ENCODE measurements at regions not wholly inside any gene's neighbourhood (a gene's known extent, or its start where the extent isn't known, plus 50 kb on each side); places are given as distances from the start of the nearest gene placed in this dataset.
A peak's percentile ranks its signal among the peaks of the same experiment; 100 is the strongest.

DNA sequence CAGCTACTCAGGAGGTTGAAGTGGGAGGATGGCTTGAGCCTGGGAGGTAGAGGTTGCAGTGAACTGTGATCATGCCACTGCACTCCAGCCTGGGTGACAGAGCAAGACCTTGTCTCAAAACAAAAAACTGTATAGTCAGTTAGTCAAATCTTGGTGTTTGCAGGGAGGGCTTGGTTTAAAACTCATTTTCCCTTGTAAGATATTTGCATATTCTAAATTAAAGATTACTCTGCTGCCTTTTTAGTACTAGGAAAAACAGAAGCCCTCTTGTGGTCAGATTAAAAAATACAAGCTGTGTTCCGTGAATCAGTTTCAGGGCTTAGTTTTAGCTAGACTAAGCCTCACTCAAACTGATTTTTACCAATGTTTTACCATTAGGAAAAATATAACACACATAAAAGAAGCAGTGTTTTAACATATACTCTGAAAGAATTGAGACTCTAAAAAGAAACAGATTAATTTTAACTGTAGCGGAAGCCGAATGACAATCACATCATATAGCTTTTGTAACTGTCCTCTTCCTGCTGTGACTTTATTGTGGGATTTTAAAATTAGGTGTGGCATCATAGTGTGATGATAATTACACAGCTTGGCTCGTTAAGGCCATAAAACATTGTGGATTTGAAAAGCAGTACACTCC, 84.9 kb upstream of the BASP1 start:
- Histone ChIP-seq H3K27ac (ENCODE audit: low read depth, low read length, poor library complexity, severe bottlenecking) (no peak overlapping the region), H3K79me2 (ENCODE audit: insufficient read depth, low read depth, low read length) (no peaks in the 10 kb centered on the region), H3K9me3 (ENCODE audit: low read length) (no peaks in the 10 kb centered on the region), H3K4me3 (ENCODE audit: low read depth, low read length, poor library complexity, severe bottlenecking) (no peak overlapping the region), H3K36me3 (ENCODE audit: insufficient read depth, low read length) (no peaks in the 10 kb centered on the region), H4K20me1 (ENCODE audit: insufficient read depth, low read length) (no peaks in the 10 kb centered on the region), H3K9me2 (ENCODE audit: insufficient read depth, low read length) (no peaks in the 10 kb centered on the region), H3K4me2 (ENCODE audit: low read length) (no peak overlapping the region), H3K4me1 (ENCODE audit: insufficient read depth, low read length, poor library complexity, severe bottlenecking) (no peaks in the 10 kb centered on the region), H2AFZ (ENCODE audit: low read length) (no peak overlapping the region)
- no TSS peak for BruUV-seq (replicated peaks)
- POLR2A ChIA-PET, result interaction anchor here (1.4 kb wide), 1 partner anchor 18 kb away, joined by 3 read pairs; no protein-coding TSS in a partner anchor
- CTCF ChIA-PET (ENCODE audit: unreplicated experiment), result interaction anchor here (1.0 kb wide), 1 partner anchor 12 kb away, joined by 3 read pairs; no protein-coding TSS in a partner anchor
- no peak for TF ChIP-seq EZH2phosphoT487 (IDR thresholded peaks at IDR 0.05; ENCODE audit: borderline replicate concordance, low read depth, low read length)
- TF ChIP-seq, protein P1, sequence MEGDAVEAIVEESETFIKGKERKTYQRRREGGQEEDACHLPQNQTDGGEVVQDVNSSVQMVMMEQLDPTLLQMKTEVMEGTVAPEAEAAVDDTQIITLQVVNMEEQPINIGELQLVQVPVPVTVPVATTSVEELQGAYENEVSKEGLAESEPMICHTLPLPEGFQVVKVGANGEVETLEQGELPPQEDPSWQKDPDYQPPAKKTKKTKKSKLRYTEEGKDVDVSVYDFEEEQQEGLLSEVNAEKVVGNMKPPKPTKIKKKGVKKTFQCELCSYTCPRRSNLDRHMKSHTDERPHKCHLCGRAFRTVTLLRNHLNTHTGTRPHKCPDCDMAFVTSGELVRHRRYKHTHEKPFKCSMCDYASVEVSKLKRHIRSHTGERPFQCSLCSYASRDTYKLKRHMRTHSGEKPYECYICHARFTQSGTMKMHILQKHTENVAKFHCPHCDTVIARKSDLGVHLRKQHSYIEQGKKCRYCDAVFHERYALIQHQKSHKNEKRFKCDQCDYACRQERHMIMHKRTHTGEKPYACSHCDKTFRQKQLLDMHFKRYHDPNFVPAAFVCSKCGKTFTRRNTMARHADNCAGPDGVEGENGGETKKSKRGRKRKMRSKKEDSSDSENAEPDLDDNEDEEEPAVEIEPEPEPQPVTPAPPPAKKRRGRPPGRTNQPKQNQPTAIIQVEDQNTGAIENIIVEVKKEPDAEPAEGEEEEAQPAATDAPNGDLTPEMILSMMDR (conservative IDR thresholded peaks at IDR 0.05; ENCODE audit: low read length), result peak; percentile 86
- intact Hi-C loops (cut with micrococcal nuclease; ENCODE audit: unreplicated experiment), result loop anchor here (2.0 to 5.0 kb wide), 2 partner anchors 342 to 645 kb away; no protein-coding TSS in a partner anchor
- DNase-seq (ENCODE audit: low spot score), result peak; percentile 25

DNA sequence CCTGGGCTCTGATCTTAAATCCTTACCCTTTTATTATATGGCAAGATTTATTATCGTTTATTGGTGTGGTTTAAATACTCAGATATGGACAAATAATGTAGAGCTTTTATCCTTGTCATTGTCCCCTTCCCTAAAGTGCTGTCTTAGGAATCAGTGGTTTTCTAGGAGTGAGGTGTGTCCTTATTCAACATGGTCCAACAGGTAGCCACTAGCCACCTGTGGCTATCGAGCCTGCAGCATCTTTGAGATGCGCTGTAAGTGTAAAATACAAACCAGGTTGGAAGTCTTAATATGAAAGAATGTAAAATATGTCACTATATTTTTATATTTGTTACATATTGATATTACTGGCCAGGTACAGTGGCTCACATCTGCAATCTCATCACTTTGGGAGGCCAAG, 82.4 kb upstream of the BASP1 start:
- no peak overlapping the region for H2AFZ ChIP-seq (ENCODE audit: low read length)
- BruUV-seq (replicated peaks), result no TSS peak
- DNase-seq (ENCODE audit: low spot score), result no peak
- H3K36me3 ChIP-seq (ENCODE audit: insufficient read depth, low read length), result no peaks in the 10 kb centered on the region
- H3K9me2 ChIP-seq (ENCODE audit: insufficient read depth, low read length), result no peaks in the 10 kb centered on the region
- ChIA-PET CTCF (ENCODE audit: unreplicated experiment) (no interaction called here), POLR2A (no interaction called here)
- TF ChIP-seq, protein P1 (conservative IDR thresholded peaks at IDR 0.05; ENCODE audit: low read length), result no peak
- TF ChIP-seq EZH2phosphoT487 (IDR thresholded peaks at IDR 0.05; ENCODE audit: borderline replicate concordance, low read depth, low read length), result no peak
- no peaks in the 10 kb centered on the region for H3K4me1 ChIP-seq (ENCODE audit: insufficient read depth, low read length, poor library complexity, severe bottlenecking)
- no peaks in the 10 kb centered on the region for H4K20me1 ChIP-seq (ENCODE audit: insufficient read depth, low read length)
- H3K9me3 ChIP-seq (ENCODE audit: low read length), result no peaks in the 10 kb centered on the region
- no peak overlapping the region for H3K4me3 ChIP-seq (ENCODE audit: low read depth, low read length, poor library complexity, severe bottlenecking)
- intact Hi-C loops (cut with micrococcal nuclease; ENCODE audit: unreplicated experiment), result no loop called here
- H3K27ac ChIP-seq (ENCODE audit: low read depth, low read length, poor library complexity, severe bottlenecking), result no peak overlapping the region
- H3K79me2 ChIP-seq (ENCODE audit: insufficient read depth, low read depth, low read length), result no peaks in the 10 kb centered on the region
- H3K4me2 ChIP-seq (ENCODE audit: low read length), result no peak overlapping the region

DNA sequence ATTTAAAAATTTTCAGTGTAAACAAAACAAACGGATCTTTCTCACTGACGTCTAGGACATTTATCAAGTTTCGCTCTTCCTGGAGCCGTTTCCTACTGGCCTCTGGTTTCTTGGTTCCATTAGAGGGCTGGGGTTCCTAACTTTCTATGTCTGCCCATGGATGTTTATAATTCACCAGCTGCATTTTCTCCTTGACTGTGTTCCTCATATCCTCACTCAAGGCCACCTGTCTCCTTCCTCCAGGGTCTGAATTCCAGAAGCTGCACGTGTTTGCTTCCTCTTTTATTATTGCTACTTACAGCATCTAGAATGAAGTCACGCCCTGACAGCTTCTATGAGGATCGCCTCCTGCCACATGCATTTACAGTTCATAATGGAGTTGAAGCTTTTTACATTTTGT, 74.1 kb upstream of the BASP1 start:
- Histone ChIP-seq H3K79me2 (ENCODE audit: insufficient read depth, low read depth, low read length) (no peaks in the 10 kb centered on the region), H3K4me2 (ENCODE audit: low read length) (no peak overlapping the region), H2AFZ (ENCODE audit: low read length) (no peak overlapping the region), H3K36me3 (ENCODE audit: insufficient read depth, low read length) (no peaks in the 10 kb centered on the region), H4K20me1 (ENCODE audit: insufficient read depth, low read length) (no peaks in the 10 kb centered on the region), H3K9me3 (ENCODE audit: low read length) (no peaks in the 10 kb centered on the region), H3K4me1 (ENCODE audit: insufficient read depth, low read length, poor library complexity, severe bottlenecking) (no peaks in the 10 kb centered on the region), H3K27ac (ENCODE audit: low read depth, low read length, poor library complexity, severe bottlenecking) (no peak overlapping the region), H3K9me2 (ENCODE audit: insufficient read depth, low read length) (no peaks in the 10 kb centered on the region), H3K4me3 (ENCODE audit: low read depth, low read length, poor library complexity, severe bottlenecking) (no peak overlapping the region)
- no peak for TF ChIP-seq EZH2phosphoT487 (IDR thresholded peaks at IDR 0.05; ENCODE audit: borderline replicate concordance, low read depth, low read length)
- TF ChIP-seq, protein P1 (conservative IDR thresholded peaks at IDR 0.05; ENCODE audit: low read length), result no peak
- BruUV-seq (replicated peaks), result no TSS peak
- no peak for DNase-seq (ENCODE audit: low spot score)
- POLR2A ChIA-PET, result no interaction called here
- intact Hi-C loops (cut with micrococcal nuclease; ENCODE audit: unreplicated experiment), result no loop called here
- CTCF ChIA-PET (ENCODE audit: unreplicated experiment), result interaction anchor here (1.5 kb wide), 1 partner anchor 11 kb away, joined by 3 read pairs; no protein-coding TSS in a partner anchor

Data from OCI-LY7 (cell line).